ENCODE measurements at regions not wholly inside any gene's neighbourhood (a gene's known extent, or its start where the extent isn't known, plus 50 kb on each side); places are given as distances from the start of the nearest gene placed in this dataset.

GRCh38 chr5:163968651-163969050, 463.2 kb downstream of the MAT2B start:
- no peak for TF ChIP-seq CTCF (IDR thresholded peaks at IDR 0.05)
- Histone ChIP-seq H3K9me3 (no peaks in the 10 kb centered on the region), H3K4me1 (no peaks in the 10 kb centered on the region), H3K36me3 (no peaks in the 10 kb centered on the region), H3K27ac (no peak overlapping the region), H3K27me3 (no peaks in the 10 kb centered on the region), H3K4me3 (no peak overlapping the region)
- DNase-seq (ENCODE audit: low spot score) = no peak

GRCh38 chr5:163976696-163977095, 471.3 kb downstream of the MAT2B start:
- no peak overlapping the region for H3K4me3 ChIP-seq
- H3K27ac ChIP-seq = no peak overlapping the region
- no peak for TF ChIP-seq CTCF (IDR thresholded peaks at IDR 0.05)
- no peaks in the 10 kb centered on the region for H3K36me3 ChIP-seq
- no peaks in the 10 kb centered on the region for H3K9me3 ChIP-seq
- H3K27me3 ChIP-seq = no peaks in the 10 kb centered on the region
- DNase-seq (ENCODE audit: low spot score) = no peak
- H3K4me1 ChIP-seq = no peaks in the 10 kb centered on the region

GRCh38 chr5:163978897-163979296, 473.5 kb downstream of the MAT2B start:
- no peak overlapping the region for H3K4me3 ChIP-seq
- no peak for TF ChIP-seq CTCF (IDR thresholded peaks at IDR 0.05)
- no peak for DNase-seq (ENCODE audit: low spot score)

GRCh38 chr5:163988566-163988965, 483.1 kb downstream of the MAT2B start:
- Histone ChIP-seq H3K9me3 (no peaks in the 10 kb centered on the region), H3K4me1 (no peaks in the 10 kb centered on the region), H3K4me3 (no peak overlapping the region), H3K36me3 (no peaks in the 10 kb centered on the region), H3K27ac (no peak overlapping the region), H3K27me3 (no peaks in the 10 kb centered on the region)
- DNase-seq (ENCODE audit: low spot score) = no peak
- no peak for TF ChIP-seq CTCF (IDR thresholded peaks at IDR 0.05)

More at GRCh38 chr5:163978897-163979296, 473.5 kb downstream of the MAT2B start:
- no peaks in the 10 kb centered on the region for H3K9me3 ChIP-seq
- H3K27me3 ChIP-seq = no peaks in the 10 kb centered on the region
- H3K4me1 ChIP-seq = no peaks in the 10 kb centered on the region
- H3K27ac ChIP-seq = no peak overlapping the region
- no peaks in the 10 kb centered on the region for H3K36me3 ChIP-seq

GRCh38 chr5:163993126-163993525, 487.7 kb downstream of the MAT2B start:
- no peak for DNase-seq (ENCODE audit: low spot score)
- TF ChIP-seq CTCF (IDR thresholded peaks at IDR 0.05) = no peak
- no peaks in the 10 kb centered on the region for H3K4me1 ChIP-seq

GRCh38 chr5:163995206-163995605, 489.8 kb downstream of the MAT2B start:
- H3K4me3 ChIP-seq = no peak overlapping the region
- H3K9me3 ChIP-seq = no peaks in the 10 kb centered on the region
- no peak overlapping the region for H3K27ac ChIP-seq
- no peaks in the 10 kb centered on the region for H3K4me1 ChIP-seq
- no peak for TF ChIP-seq CTCF (IDR thresholded peaks at IDR 0.05)
- no peaks in the 10 kb centered on the region for H3K27me3 ChIP-seq
- no peak for DNase-seq (ENCODE audit: low spot score)
- no peaks in the 10 kb centered on the region for H3K36me3 ChIP-seq

More at GRCh38 chr5:163993126-163993525, 487.7 kb downstream of the MAT2B start:
- Histone ChIP-seq H3K27me3 (no peaks in the 10 kb centered on the region), H3K4me3 (no peak overlapping the region), H3K9me3 (no peaks in the 10 kb centered on the region), H3K27ac (no peak overlapping the region), H3K36me3 (no peaks in the 10 kb centered on the region)
